GM18511 (cell line): ENCODE measurements at regions not wholly inside any gene's neighbourhood (a gene's known extent, or its start where the extent isn't known, plus 50 kb on each side); places are given as distances from the start of the nearest gene placed in this dataset.

Experiments
- ATAC-seq: cut with Tn5 transposase; IDR thresholded peaks from one replicate; pipeline ENCODE4 v1.9.1; 2021; ENCODE audit warnings: mild to moderate bottlenecking, moderate library complexity; ENCODE audit not compliant: unreplicated experiment

DNA sequence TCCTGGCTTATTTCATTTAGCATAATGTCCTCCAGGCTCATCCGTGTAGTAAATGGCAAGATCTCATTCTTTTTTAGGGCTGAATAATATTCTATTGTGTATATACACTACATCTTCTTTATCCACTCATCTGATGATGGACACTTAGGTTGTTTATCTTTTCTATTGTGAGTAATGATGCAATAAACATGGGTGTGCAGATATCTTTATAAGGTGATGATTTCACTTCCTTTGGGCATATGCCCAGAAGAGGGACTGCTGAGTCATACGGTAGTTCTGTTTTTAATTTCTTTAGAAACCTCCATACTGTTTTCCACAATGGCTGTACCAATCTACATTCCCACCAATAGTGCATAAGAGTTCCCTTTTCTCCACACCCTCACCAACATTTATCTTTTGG, 317.6 kb upstream of the CNKSR2 start:
- no peak for ATAC-seq

GRCh38 chrX:21047034-21047455, 327.2 kb upstream of the CNKSR2 start:
- no peak for ATAC-seq

DNA sequence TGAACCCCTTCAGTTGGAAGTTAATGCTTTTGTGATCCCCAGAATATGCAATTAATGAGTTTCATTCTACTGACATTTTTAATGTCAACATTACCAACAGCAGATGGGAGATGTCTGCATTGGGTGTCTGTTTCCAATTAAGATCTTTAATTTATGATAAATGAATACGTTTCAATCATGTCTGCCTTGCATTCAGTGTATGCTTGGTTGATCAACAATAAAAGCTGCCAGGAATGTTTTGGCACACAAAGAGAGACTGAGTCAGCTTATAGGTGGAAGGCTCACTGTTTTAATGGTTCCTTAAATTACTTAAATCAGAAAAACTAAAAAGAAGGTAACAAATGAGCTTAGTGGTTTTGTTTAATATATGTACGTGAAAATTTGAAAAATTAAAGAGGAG, 359.9 kb upstream of the CNKSR2 start:
- ATAC-seq = no peak

DNA sequence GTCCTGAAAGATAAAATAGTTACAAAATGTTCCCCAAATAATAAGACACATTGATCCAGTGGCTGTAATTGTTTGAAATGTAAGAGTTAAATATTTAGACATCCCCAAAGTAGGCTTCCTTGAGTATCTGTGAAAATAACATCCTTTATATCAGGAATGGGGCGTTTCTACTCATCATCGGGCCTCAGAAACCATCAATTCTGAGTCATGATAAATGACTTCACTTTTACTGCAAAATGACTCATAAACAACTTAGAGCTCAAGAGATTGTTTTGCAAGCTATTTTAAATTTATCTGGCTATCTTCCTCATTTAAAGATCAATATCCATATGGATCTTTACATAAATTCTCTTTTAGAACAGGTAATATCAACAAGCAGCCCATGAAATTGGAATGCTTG, 369.4 kb upstream of the CNKSR2 start:
- ATAC-seq = no peak

- no peak for ATAC-seq
Observed at GRCh38 chrX:20995829-20996228, 378.4 kb upstream of the CNKSR2 start.

GRCh38 chrX:20989361-20989760, 384.9 kb upstream of the CNKSR2 start:
- ATAC-seq = no peak

GRCh38 chrX:20988804-20989203, 385.4 kb upstream of the CNKSR2 start:
- ATAC-seq = no peak

DNA sequence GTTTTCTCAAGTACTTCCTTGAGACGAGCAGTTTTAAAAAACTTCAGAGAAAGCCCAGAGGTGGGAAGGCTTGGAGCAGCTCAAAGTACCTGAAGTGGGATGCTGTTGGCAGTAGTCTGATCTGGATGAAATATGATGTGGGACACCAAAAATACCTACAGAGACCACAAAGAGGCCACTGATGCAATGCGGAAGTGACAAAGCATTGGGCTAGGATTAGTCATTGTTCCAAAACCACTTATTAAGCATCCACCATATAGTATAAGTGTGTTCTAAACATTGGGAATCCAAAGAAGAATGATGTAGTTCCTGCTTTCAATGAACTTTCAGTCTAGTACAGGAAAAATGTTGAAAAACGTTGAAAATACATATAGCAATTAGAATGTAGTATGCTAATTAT, 386.1 kb upstream of the CNKSR2 start:
- no peak for ATAC-seq

DNA sequence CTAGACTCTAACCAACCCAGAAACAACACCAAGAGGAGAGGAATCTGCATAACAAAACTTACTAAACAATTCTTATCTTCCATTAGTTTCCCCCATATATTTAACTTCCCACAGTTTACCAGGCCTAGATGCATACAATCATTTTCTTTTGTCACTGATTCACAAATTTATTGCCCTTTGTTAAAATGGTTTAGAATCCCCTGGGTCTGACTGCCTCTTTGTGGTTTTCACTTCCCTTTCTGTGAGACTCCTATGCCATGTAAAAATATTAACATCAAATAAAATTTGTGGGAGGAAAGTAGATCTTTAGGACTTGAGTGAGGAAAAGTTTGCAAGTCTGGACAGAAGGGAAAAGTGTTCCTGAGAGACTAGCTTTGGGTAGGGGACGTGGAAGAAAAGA, 393.8 kb upstream of the CNKSR2 start:
- ATAC-seq = no peak

GRCh38 chrX:20974326-20974725, 399.9 kb upstream of the CNKSR2 start:
- no peak for ATAC-seq

GRCh38 chrX:20973038-20973437, 401.2 kb upstream of the CNKSR2 start:
- ATAC-seq = no peak

DNA sequence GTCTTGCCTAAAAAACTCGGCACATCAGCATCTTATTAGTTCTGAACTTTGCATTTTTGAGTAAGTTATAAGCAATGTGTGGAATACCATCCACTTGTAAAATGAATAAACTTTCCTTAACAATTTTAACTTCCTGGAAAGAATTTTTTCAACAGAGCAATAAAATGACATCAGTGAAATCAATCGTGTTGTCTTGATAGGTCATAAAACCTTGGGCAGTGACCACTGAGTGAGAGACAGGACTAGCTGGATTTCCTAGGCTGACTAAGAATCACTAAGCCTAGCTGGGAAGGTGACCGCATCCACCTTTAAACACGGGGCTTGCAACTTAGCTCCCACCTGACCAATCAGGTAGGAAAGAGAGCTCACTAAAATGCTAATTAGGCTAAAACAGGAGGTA, 403.0 kb upstream of the CNKSR2 start:
- ATAC-seq = no peak

- no peak for ATAC-seq
Observed at GRCh38 chrX:20969565-20969964, 404.7 kb upstream of the CNKSR2 start.

GRCh38 chrX:20968996-20969395, 405.2 kb upstream of the CNKSR2 start:
- ATAC-seq = no peak

DNA sequence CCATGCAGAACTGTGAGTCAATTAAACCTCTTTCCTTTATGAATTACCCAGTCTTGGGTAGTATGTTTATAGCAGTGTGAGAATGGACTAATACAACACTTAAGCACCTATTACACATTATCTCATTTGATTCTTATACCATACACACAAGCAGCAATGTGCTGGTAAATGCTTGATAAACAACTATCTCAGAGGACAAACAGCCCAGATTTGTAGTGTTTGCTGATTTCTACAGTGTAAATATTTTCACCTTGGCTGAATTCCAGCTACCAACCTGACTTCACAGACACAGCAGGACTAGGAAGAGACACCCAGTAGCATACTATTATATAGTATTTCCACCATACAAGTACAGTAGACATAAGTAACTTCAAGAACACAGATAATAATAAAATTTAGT, 406.5 kb upstream of the CNKSR2 start:
- no peak for ATAC-seq

- ATAC-seq = no peak
Observed at GRCh38 chrX:20965270-20966044, 408.8 kb upstream of the CNKSR2 start.

GRCh38 chrX:20954014-20954413, 420.2 kb upstream of the CNKSR2 start:
- ATAC-seq = no peak

- ATAC-seq = no peak
Observed at GRCh38 chrX:20952180-20952579, 422.0 kb upstream of the CNKSR2 start.

- ATAC-seq = no peak
Observed at GRCh38 chrX:20951016-20951810, 423.0 kb upstream of the CNKSR2 start.

DNA sequence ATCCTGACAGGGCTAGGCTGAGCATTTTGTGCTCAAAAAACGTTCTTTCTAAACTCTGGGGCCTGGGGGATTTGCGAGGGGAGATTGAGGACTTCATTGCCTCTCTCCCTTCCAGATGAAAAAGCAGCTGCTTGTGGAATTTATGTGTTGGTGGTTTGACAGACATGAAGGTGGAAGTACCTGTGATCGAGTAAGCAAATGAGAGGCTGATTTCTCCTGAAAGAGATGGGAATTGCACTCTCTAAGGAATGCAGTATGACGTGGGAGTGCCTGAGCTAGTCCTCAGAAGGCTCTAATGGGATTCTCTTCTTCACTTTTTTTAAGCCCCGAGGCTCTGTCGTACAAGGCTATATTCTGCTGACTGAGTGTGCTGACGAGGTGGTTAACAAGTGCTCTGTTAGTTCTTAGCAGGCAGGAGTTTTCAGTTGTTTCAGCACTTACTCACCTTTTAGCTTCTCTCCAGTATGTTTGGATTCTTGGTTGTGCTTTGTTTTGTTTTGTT, 426.8 kb upstream of the CNKSR2 start:
- ATAC-seq = no peak

DNA sequence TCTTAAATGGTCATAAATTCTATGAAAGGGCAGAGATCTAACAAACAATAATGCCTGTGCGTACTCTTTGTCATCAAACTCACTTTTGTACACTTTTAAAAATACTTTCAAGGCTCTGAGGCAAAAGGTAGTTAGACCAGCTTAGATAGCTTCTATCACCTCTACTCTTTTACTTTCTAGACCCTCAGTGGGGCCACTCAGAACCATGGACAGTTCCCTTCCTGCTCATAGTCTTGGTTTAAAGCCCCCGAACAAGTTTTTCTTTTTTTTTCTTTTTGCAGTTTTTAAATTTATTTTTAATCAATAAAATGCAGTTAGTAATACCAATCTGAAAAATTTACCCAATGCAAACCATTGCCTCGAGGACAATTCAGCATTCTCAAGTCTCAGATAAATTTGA, 460.5 kb upstream of the CNKSR2 start:
- no peak for ATAC-seq

DNA sequence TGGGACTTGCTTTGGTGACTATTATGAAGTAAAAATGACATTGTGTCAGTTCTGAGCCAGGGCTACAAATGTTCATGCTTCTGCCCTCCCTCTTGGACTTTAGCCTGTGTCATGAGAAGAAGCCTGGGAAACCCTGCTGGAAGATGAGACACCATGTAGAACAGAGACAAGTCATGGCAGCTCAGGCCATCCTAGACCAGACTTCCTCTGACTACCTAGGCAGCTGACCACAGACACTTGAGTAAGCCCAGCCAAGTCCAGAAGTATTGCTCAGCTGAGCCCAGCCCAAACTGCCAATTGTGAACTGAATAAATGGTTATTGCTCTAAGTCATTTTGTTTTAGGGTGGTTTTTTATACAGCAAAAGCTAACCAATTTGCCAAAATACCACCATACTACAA, 467.6 kb upstream of the CNKSR2 start:
- ATAC-seq = no peak
